Kidney (tissue), 13 donors: ENCODE measurements at regions not wholly inside any gene's neighbourhood (a gene's known extent, or its start where the extent isn't known, plus 50 kb on each side); places are given as distances from the start of the nearest gene placed in this dataset.

ENCODE experiments used
- DNase-seq, 5 donors: peaks; one replicate each; pipeline ENCODE4 v3.0.0-alpha.2; 2013 to 2020
- FAIRE-seq: peaks from 2 replicates; lab custom pipeline; 2012; peaks lifted over from hg19 to GRCh38; lab: Jason Lieb, UNC
- H3K27ac ChIP-seq, 2 donors: one replicate each; pipeline ENCODE4 v1.7.0; 2013; ENCODE audit warnings: low read depth in 2 of 2, low read length in 2 of 2, inconsistent platforms in 1 of 2
- H3K27me3 ChIP-seq: one replicate; pipeline ENCODE4 v1.7.1; 2013; ENCODE audit warnings: low read length, inconsistent platforms; ENCODE audit not compliant: control insufficient read depth, insufficient read depth
- H3K36me3 ChIP-seq, 3 donors: one replicate each; pipeline versions ENCODE4 v1.7.0 to v1.7.1; 2013; ENCODE audit warnings: low read length in 3 of 3, control low read depth in 1 of 3, inconsistent platforms in 1 of 3; ENCODE audit not compliant: insufficient read depth in 3 of 3, control insufficient read depth in 2 of 3
- H3K4me1 ChIP-seq, 3 donors: one replicate each; pipeline versions ENCODE4 v1.7.0 to v1.7.1; 2013; ENCODE audit warnings: low read length in 3 of 3, inconsistent platforms in 1 of 3, low read depth in 1 of 3; ENCODE audit not compliant: control insufficient read depth in 2 of 3, insufficient read depth in 2 of 3
- H3K4me3 ChIP-seq, 3 donors: one replicate each; pipeline versions ENCODE4 v1.7.0 to v1.8.1; 2013; ENCODE audit warnings: low read length in 3 of 3, control low read depth in 1 of 3, inconsistent platforms in 1 of 3
- H3K9ac ChIP-seq, 3 donors: one replicate each; pipeline versions ENCODE4 v1.7.0 to v1.7.1; 2013; ENCODE audit warnings: low read length in 3 of 3, control low read depth in 1 of 3, inconsistent platforms in 1 of 3
- H3K9me3 ChIP-seq, 3 donors: one replicate each; pipeline versions ENCODE4 v1.7.0 to v1.7.1; 2013; ENCODE audit warnings: low read length in 3 of 3, control low read depth in 1 of 3, inconsistent platforms in 1 of 3; ENCODE audit not compliant: control insufficient read depth in 2 of 3, insufficient read depth in 1 of 3
- intact Hi-C: fragments of 100-400 bp; cut with DNase I; formaldehyde crosslinking; loops from one replicate; pipeline ENCODE4 v1.11.1; 2022
- TF ChIP-seq, protein P1 (sequence below): IDR thresholded peaks from 3 replicates; pipeline ENCODE4 v1.5.1; 2012; ENCODE audit warnings: mild to moderate bottlenecking, moderate library complexity, borderline replicate concordance; ENCODE audit not compliant: insufficient read depth; ENCODE audit errors: extremely low read depth
- donor health status: control.
- donor health status: control.
- donor health status: control.
- donor health status: control.
- donor health status: control.
- donor health status: DM: yes; HTN: yes; CAD: no.
- donor health status: Normal renal cell carcinoma (clear cell type).

DNA sequence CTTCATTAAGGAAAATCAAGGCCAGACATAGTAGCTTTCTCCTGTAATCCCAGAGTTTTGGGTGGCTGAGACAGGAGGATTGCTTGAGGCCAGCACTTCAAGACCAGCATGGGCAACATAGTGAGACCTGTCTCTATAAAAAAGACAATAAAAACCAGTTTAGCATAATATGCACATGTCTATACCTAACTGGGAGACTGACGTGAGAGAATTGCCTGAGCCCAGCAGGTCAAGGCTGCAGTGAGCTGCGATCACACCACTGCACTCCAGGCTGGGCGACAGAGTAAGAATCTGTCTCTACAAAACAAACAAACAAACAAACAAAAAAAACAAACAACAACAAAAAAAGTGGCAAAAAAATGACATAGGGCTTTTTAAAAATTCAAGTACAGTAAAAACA lies 820.8 kb downstream of the MTRR start:
- Histone ChIP-seq H3K27ac (no peak overlapping the region), H3K9ac (no peak overlapping the region), H3K4me3 (no peak overlapping the region), H3K4me1 (no peaks in the 10 kb centered on the region), H3K36me3 (no peaks in the 10 kb centered on the region), H3K27me3 (no peaks in the 10 kb centered on the region), H3K9me3 (no peaks in the 10 kb centered on the region)
- intact Hi-C loops: no loop called here
- FAIRE-seq (no peak), DNase-seq (no peak)
- TF ChIP-seq, protein P1, sequence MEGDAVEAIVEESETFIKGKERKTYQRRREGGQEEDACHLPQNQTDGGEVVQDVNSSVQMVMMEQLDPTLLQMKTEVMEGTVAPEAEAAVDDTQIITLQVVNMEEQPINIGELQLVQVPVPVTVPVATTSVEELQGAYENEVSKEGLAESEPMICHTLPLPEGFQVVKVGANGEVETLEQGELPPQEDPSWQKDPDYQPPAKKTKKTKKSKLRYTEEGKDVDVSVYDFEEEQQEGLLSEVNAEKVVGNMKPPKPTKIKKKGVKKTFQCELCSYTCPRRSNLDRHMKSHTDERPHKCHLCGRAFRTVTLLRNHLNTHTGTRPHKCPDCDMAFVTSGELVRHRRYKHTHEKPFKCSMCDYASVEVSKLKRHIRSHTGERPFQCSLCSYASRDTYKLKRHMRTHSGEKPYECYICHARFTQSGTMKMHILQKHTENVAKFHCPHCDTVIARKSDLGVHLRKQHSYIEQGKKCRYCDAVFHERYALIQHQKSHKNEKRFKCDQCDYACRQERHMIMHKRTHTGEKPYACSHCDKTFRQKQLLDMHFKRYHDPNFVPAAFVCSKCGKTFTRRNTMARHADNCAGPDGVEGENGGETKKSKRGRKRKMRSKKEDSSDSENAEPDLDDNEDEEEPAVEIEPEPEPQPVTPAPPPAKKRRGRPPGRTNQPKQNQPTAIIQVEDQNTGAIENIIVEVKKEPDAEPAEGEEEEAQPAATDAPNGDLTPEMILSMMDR: no peak

DNA sequence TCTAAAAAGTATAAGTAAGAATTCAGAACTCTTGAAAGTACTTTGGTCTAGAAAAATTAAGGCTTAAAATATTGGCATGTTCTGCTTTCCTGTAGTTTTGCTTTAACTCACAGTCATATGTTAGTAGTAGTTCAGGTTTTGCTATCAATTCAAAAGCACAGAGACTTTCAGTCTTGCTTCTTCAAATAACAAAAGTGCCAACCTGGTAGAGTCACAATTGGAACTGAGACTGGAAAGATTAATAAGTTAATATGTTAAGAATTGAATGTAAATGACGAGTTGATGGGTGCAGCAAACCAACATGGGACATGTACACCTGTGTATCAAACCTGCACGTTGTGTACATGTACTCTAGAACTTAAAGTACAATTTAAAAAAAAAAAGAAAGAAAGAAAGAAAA lies 822.3 kb downstream of the MTRR start:
- H3K36me3 ChIP-seq: no peaks in the 10 kb centered on the region
- no peak overlapping the region for H3K9ac ChIP-seq
- H3K4me1 ChIP-seq: no peaks in the 10 kb centered on the region
- H3K4me3 ChIP-seq: no peak overlapping the region
- TF ChIP-seq, protein P1: no peak
- FAIRE-seq: no peak
- no peak for DNase-seq
- no peak overlapping the region for H3K27ac ChIP-seq
- H3K27me3 ChIP-seq: no peaks in the 10 kb centered on the region
- H3K9me3 ChIP-seq: no peaks in the 10 kb centered on the region
- intact Hi-C loops: no loop called here

DNA sequence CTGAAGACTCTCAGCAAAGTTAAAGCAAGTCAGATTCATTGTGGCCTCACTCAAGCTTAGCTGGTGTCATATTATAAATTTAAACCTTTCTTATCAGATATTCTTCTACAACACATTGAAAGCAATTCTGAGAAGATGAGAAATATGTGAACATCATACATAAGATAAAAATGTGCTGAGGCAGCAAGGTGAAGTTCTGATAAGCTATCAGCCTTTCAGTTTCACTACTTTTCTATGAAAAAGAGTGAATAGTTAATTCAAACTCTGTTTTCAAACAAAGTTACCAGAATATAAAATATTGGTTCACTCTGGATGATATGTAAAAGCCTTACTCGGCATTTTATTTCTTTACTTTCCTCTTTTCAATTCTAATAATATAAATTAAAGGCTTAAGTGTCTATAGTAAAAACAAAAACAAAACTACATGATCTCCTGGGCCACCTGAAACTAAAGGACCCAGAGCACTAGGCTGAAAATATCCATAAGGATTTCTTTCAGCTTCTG lies 824.4 kb downstream of the MTRR start:
- Histone ChIP-seq H3K4me3 (no peak overlapping the region), H3K27me3 (no peaks in the 10 kb centered on the region), H3K9ac (no peak overlapping the region), H3K27ac (no peak overlapping the region), H3K4me1 (no peaks in the 10 kb centered on the region), H3K36me3 (no peaks in the 10 kb centered on the region), H3K9me3 (no peaks in the 10 kb centered on the region)
- intact Hi-C loops: no loop called here
- TF ChIP-seq, protein P1: no peak
- no peak for FAIRE-seq
- DNase-seq: no peak

DNA sequence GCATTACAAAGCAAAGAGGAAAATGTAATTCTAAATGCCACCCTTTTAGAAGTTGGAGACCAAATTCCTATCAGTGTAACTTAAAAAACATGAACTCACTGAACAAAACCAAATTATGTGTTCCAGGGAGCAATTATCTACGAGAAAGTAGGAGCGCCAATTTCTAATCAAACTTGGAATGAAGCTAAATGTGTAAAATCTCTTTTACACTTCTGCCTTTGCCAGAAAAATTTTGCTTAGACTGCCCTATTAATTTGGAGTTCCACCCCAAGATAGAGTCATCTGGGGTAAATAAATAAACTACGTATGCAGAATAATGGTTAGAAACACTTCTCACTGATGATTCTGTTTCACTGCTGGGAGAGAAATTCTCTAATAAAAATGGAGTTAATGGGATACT lies 825.6 kb downstream of the MTRR start:
- intact Hi-C loops: no loop called here
- Histone ChIP-seq H3K27ac (no peak overlapping the region), H3K4me3 (no peak overlapping the region), H3K4me1 (no peaks in the 10 kb centered on the region), H3K27me3 (no peaks in the 10 kb centered on the region), H3K9me3 (no peaks in the 10 kb centered on the region), H3K9ac (no peak overlapping the region), H3K36me3 (no peaks in the 10 kb centered on the region)
- FAIRE-seq (no peak), DNase-seq (no peak)
- TF ChIP-seq, protein P1: no peak
